ENCODE measurements at regions not wholly inside any gene's neighbourhood (a gene's known extent, or its start where the extent isn't known, plus 50 kb on each side); places are given as distances from the start of the nearest gene placed in this dataset.
"Not testable (repeated sequence)": the region's sequence is repeated elsewhere in the genome, so short reads cannot be mapped to it uniquely, and the experiment has no call there.

DNA sequence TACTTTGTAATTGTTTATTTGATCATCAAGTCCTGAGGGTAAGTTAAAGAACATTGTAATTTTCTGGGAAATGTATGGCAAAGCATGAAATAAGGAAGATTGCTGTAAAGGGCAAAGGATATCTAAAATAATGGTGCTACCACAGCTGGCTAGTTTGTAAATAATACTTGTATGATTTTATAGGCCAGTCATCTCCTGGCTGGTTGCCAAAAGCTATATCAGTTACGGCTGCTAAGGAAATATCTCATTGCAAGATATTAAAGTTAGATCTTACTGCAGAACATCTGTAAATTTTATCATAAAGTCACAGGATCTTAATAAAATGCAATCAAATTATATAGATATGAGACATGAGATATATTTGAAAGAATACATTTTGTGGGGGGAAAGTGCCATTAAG is 150.8 kb upstream of the CXCL13 start:
- TF ChIP-seq, protein P1, sequence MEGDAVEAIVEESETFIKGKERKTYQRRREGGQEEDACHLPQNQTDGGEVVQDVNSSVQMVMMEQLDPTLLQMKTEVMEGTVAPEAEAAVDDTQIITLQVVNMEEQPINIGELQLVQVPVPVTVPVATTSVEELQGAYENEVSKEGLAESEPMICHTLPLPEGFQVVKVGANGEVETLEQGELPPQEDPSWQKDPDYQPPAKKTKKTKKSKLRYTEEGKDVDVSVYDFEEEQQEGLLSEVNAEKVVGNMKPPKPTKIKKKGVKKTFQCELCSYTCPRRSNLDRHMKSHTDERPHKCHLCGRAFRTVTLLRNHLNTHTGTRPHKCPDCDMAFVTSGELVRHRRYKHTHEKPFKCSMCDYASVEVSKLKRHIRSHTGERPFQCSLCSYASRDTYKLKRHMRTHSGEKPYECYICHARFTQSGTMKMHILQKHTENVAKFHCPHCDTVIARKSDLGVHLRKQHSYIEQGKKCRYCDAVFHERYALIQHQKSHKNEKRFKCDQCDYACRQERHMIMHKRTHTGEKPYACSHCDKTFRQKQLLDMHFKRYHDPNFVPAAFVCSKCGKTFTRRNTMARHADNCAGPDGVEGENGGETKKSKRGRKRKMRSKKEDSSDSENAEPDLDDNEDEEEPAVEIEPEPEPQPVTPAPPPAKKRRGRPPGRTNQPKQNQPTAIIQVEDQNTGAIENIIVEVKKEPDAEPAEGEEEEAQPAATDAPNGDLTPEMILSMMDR (IDR thresholded peaks at IDR 0.05) = no peak
- Histone ChIP-seq H3K9me3 (peaks cover 0 to 5% (median 0%) of the 10 kb centered on the region in 3 donors), H3K36me3 (no peaks in the 10 kb centered on the region), H3K4me1 (no peaks in the 10 kb centered on the region), H3K27ac (no peak overlapping the region), H3K27me3 (no peaks in the 10 kb centered on the region), H3K4me3 (no peak overlapping the region)
- no peak for DNase-seq
- intact Hi-C loops (cut with DNase I; ENCODE audit: low total_unique reads) = no loop called here

DNA sequence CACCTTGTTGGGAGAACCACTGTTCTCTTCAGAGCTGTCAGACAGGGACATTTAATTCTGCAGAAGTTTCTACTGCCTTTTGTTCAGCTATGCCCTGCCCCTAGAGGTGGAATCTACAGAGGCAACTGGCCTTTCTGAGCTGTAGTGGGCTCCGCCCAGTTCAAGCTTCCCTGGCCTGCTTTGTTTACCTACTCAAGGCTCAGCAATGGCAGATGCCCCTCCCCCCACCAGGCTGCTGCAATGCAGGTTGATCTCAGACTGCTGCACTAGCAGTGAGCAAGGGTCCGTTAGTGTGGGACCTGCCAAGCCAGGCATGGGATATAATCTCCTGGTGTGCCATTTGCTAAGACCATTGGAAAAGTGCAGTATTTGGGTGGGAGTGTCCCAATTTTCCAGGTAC is 141.5 kb upstream of the CXCL13 start:
- H3K27me3 ChIP-seq; H3K4me1 ChIP-seq; intact Hi-C loops (cut with DNase I; ENCODE audit: low total_unique reads); DNase-seq; H3K27ac ChIP-seq; H3K36me3 ChIP-seq; H3K4me3 ChIP-seq: not testable (repeated sequence)
- peaks cover 0 to 15% (median 0%) of the 10 kb centered on the region in 3 donors for H3K9me3 ChIP-seq

GRCh38 chr4:77465271-77465670 is 140.3 kb upstream of the CXCL13 start:
- TF ChIP-seq, protein P1 (IDR thresholded peaks at IDR 0.05) = no peak
- Histone ChIP-seq H3K9me3 (peaks cover 0 to 9% (median 0%) of the 10 kb centered on the region in 3 donors), H3K36me3 (no peaks in the 10 kb centered on the region), H3K4me3 (no peak overlapping the region), H3K27ac (no peak overlapping the region), H3K4me1 (no peaks in the 10 kb centered on the region), H3K27me3 (no peaks in the 10 kb centered on the region)
- intact Hi-C loops (cut with DNase I; ENCODE audit: low total_unique reads) = no loop called here
- no peak for DNase-seq

GRCh38 chr4:77466430-77466829 is 139.2 kb upstream of the CXCL13 start:
- DNase-seq = no peak
- TF ChIP-seq, protein P1 (IDR thresholded peaks at IDR 0.05) = no peak
- intact Hi-C loops (cut with DNase I; ENCODE audit: low total_unique reads) = no loop called here
- H3K9me3 ChIP-seq = peaks cover 0 to 9% (median 0%) of the 10 kb centered on the region in 3 donors
- H3K4me1 ChIP-seq = no peaks in the 10 kb centered on the region
- no peaks in the 10 kb centered on the region for H3K27me3 ChIP-seq
- no peak overlapping the region for H3K27ac ChIP-seq
- no peak overlapping the region for H3K4me3 ChIP-seq
- no peaks in the 10 kb centered on the region for H3K36me3 ChIP-seq

GRCh38 chr4:77471821-77472495 is 133.7 kb upstream of the CXCL13 start:
- no peak overlapping the region for H3K4me3 ChIP-seq
- H3K27me3 ChIP-seq = no peaks in the 10 kb centered on the region
- no peak overlapping the region for H3K27ac ChIP-seq
- H3K36me3 ChIP-seq = no peaks in the 10 kb centered on the region
- intact Hi-C loops (cut with DNase I; ENCODE audit: low total_unique reads) = no loop called here
- DNase-seq = no peak
- TF ChIP-seq, protein P1 (IDR thresholded peaks at IDR 0.05) = no peak
- no peaks in the 10 kb centered on the region for H3K9me3 ChIP-seq
- H3K4me1 ChIP-seq = no peaks in the 10 kb centered on the region

- intact Hi-C loops (cut with DNase I; ENCODE audit: low total_unique reads) = no loop called here
- DNase-seq = no peak
- H3K4me3 ChIP-seq = no peak overlapping the region
Observed at GRCh38 chr4:77473509-77473908, 132.1 kb upstream of the CXCL13 start.

More at GRCh38 chr4:77473509-77473908, 132.1 kb upstream of the CXCL13 start:
- no peak overlapping the region for H3K27ac ChIP-seq
- no peaks in the 10 kb centered on the region for H3K4me1 ChIP-seq
- H3K36me3 ChIP-seq = no peaks in the 10 kb centered on the region
- TF ChIP-seq, protein P1 (IDR thresholded peaks at IDR 0.05) = no peak
- no peaks in the 10 kb centered on the region for H3K9me3 ChIP-seq
- H3K27me3 ChIP-seq = no peaks in the 10 kb centered on the region

Measured in tibial artery (tissue), 4 donors.